ENCODE measurements at regions not wholly inside any gene's neighbourhood (a gene's known extent, or its start where the extent isn't known, plus 50 kb on each side); places are given as distances from the start of the nearest gene placed in this dataset.

- no peaks in the 10 kb centered on the region for H3K27me3 Mint-ChIP-seq (ENCODE audit: low read depth)
- H3K4me1 Mint-ChIP-seq (ENCODE audit: low read depth) = no peaks in the 10 kb centered on the region
- no peak overlapping the region for H3K27ac Mint-ChIP-seq
- DNase-seq = no peak
- ChIA-PET POLR2A (no interaction called here), CTCF (no interaction called here)
- no peak for ATAC-seq
- H3K4me3 Mint-ChIP-seq = no peak overlapping the region
- H3K9me3 Mint-ChIP-seq (ENCODE audit: insufficient read depth) = no peaks in the 10 kb centered on the region
- no peaks in the 10 kb centered on the region for H3K36me3 Mint-ChIP-seq (ENCODE audit: low read depth)
Observed at GRCh38 chr14:101475456-101476257, 85.6 kb upstream of the DIO3 start.

- DNase-seq = no peak
- Mint-ChIP-seq H3K36me3 (ENCODE audit: low read depth) (no peaks in the 10 kb centered on the region), H3K4me1 (ENCODE audit: low read depth) (no peaks in the 10 kb centered on the region), H3K9me3 (ENCODE audit: insufficient read depth) (no peaks in the 10 kb centered on the region), H3K4me3 (no peak overlapping the region), H3K27me3 (ENCODE audit: low read depth) (no peaks in the 10 kb centered on the region), H3K27ac (no peak overlapping the region)
- ChIA-PET CTCF (no interaction called here), POLR2A (no interaction called here)
- ATAC-seq = no peak
Observed at GRCh38 chr14:101476258-101476915, 84.9 kb upstream of the DIO3 start.

- H3K9me3 Mint-ChIP-seq (ENCODE audit: insufficient read depth) = no peaks in the 10 kb centered on the region
- no peaks in the 10 kb centered on the region for H3K27me3 Mint-ChIP-seq (ENCODE audit: low read depth)
- H3K36me3 Mint-ChIP-seq (ENCODE audit: low read depth) = no peaks in the 10 kb centered on the region
- DNase-seq (no peak), ATAC-seq (no peak)
- H3K4me3 Mint-ChIP-seq = no peak overlapping the region
- POLR2A ChIA-PET = no interaction called here
- CTCF ChIA-PET = no interaction called here
- no peaks in the 10 kb centered on the region for H3K4me1 Mint-ChIP-seq (ENCODE audit: low read depth)
- no peak overlapping the region for H3K27ac Mint-ChIP-seq
Observed at GRCh38 chr14:101476916-101477553, 84.3 kb upstream of the DIO3 start.

GRCh38 chr14:101477648-101478047 lies 83.6 kb upstream of the DIO3 start:
- POLR2A ChIA-PET = no interaction called here
- H3K27ac Mint-ChIP-seq = no peak overlapping the region
- no peaks in the 10 kb centered on the region for H3K9me3 Mint-ChIP-seq (ENCODE audit: insufficient read depth)

GRCh38 chr14:101478096-101478495 lies 83.2 kb upstream of the DIO3 start:
- H3K9me3 Mint-ChIP-seq (ENCODE audit: insufficient read depth) = no peaks in the 10 kb centered on the region
- H3K4me3 Mint-ChIP-seq = no peak overlapping the region
- no peaks in the 10 kb centered on the region for H3K4me1 Mint-ChIP-seq (ENCODE audit: low read depth)
- ChIA-PET POLR2A (no interaction called here), CTCF (no interaction called here)
- DNase-seq = no peak
- ATAC-seq = no peak
- H3K27me3 Mint-ChIP-seq (ENCODE audit: low read depth) = no peaks in the 10 kb centered on the region
- no peaks in the 10 kb centered on the region for H3K36me3 Mint-ChIP-seq (ENCODE audit: low read depth)
- H3K27ac Mint-ChIP-seq = no peak overlapping the region

More at GRCh38 chr14:101477648-101478047, 83.6 kb upstream of the DIO3 start:
- CTCF ChIA-PET = no interaction called here
- no peaks in the 10 kb centered on the region for H3K36me3 Mint-ChIP-seq (ENCODE audit: low read depth)
- H3K27me3 Mint-ChIP-seq (ENCODE audit: low read depth) = no peaks in the 10 kb centered on the region
- ATAC-seq (no peak), DNase-seq (no peak)
- H3K4me3 Mint-ChIP-seq = no peak overlapping the region
- H3K4me1 Mint-ChIP-seq (ENCODE audit: low read depth) = no peaks in the 10 kb centered on the region

- Mint-ChIP-seq H3K36me3 (ENCODE audit: low read depth) (no peaks in the 10 kb centered on the region), H3K4me1 (ENCODE audit: low read depth) (no peaks in the 10 kb centered on the region), H3K27me3 (ENCODE audit: low read depth) (peaks cover 5% of the 10 kb centered on the region), H3K27ac (no peak overlapping the region), H3K9me3 (ENCODE audit: insufficient read depth) (no peaks in the 10 kb centered on the region), H3K4me3 (no peak overlapping the region)
- ATAC-seq (no peak), DNase-seq (no peak)
- POLR2A ChIA-PET = no interaction called here
- CTCF ChIA-PET = no interaction called here
Observed at GRCh38 chr14:101478796-101479410, 82.4 kb upstream of the DIO3 start.

- Mint-ChIP-seq H3K36me3 (ENCODE audit: low read depth) (no peaks in the 10 kb centered on the region), H3K4me3 (no peak overlapping the region), H3K27ac (no peak overlapping the region), H3K27me3 (ENCODE audit: low read depth) (peaks cover 10% of the 10 kb centered on the region), H3K4me1 (ENCODE audit: low read depth) (no peaks in the 10 kb centered on the region), H3K9me3 (ENCODE audit: insufficient read depth) (no peaks in the 10 kb centered on the region)
- CTCF ChIA-PET = no interaction called here
- POLR2A ChIA-PET = no interaction called here
- DNase-seq (no peak), ATAC-seq (no peak)
Observed at GRCh38 chr14:101480022-101480746, 81.1 kb upstream of the DIO3 start.

- ChIA-PET CTCF (no interaction called here), POLR2A (no interaction called here)
- no peak overlapping the region for H3K4me3 Mint-ChIP-seq
- no peaks in the 10 kb centered on the region for H3K36me3 Mint-ChIP-seq (ENCODE audit: low read depth)
- no peak overlapping the region for H3K27ac Mint-ChIP-seq
- ATAC-seq (no peak), DNase-seq (no peak)
- peaks cover 16% of the 10 kb centered on the region for H3K27me3 Mint-ChIP-seq (ENCODE audit: low read depth)
- H3K4me1 Mint-ChIP-seq (ENCODE audit: low read depth) = no peaks in the 10 kb centered on the region
- no peaks in the 10 kb centered on the region for H3K9me3 Mint-ChIP-seq (ENCODE audit: insufficient read depth)
Observed at GRCh38 chr14:101480747-101481530, 80.4 kb upstream of the DIO3 start.

GRCh38 chr14:101481557-101481956 lies 79.7 kb upstream of the DIO3 start:
- no peak for DNase-seq
- peaks cover under 1% of the 10 kb centered on the region for H3K9me3 Mint-ChIP-seq (ENCODE audit: insufficient read depth)
- ATAC-seq = no peak
- H3K36me3 Mint-ChIP-seq (ENCODE audit: low read depth) = no peaks in the 10 kb centered on the region
- no peak overlapping the region for H3K27ac Mint-ChIP-seq
- H3K27me3 Mint-ChIP-seq (ENCODE audit: low read depth) = peaks cover 16% of the 10 kb centered on the region
- CTCF ChIA-PET = no interaction called here
- H3K4me1 Mint-ChIP-seq (ENCODE audit: low read depth) = no peaks in the 10 kb centered on the region
- POLR2A ChIA-PET = no interaction called here
- no peak overlapping the region for H3K4me3 Mint-ChIP-seq

- ChIA-PET CTCF (no interaction called here), POLR2A (no interaction called here)
- H3K27ac Mint-ChIP-seq = no peak overlapping the region
- H3K27me3 Mint-ChIP-seq (ENCODE audit: low read depth) = peaks cover 16% of the 10 kb centered on the region
- no peak for ATAC-seq
- H3K4me1 Mint-ChIP-seq (ENCODE audit: low read depth) = no peaks in the 10 kb centered on the region
- H3K36me3 Mint-ChIP-seq (ENCODE audit: low read depth) = no peaks in the 10 kb centered on the region
- peaks cover 5% of the 10 kb centered on the region for H3K9me3 Mint-ChIP-seq (ENCODE audit: insufficient read depth)
- H3K4me3 Mint-ChIP-seq = no peak overlapping the region
- no peak for DNase-seq
Observed at GRCh38 chr14:101482066-101482465, 79.2 kb upstream of the DIO3 start.

- POLR2A ChIA-PET = no interaction called here
- CTCF ChIA-PET = no interaction called here
- ATAC-seq (no peak), DNase-seq (no peak)
- peaks cover 18% of the 10 kb centered on the region for H3K27me3 Mint-ChIP-seq (ENCODE audit: low read depth)
- H3K27ac Mint-ChIP-seq = no peak overlapping the region
- no peaks in the 10 kb centered on the region for H3K36me3 Mint-ChIP-seq (ENCODE audit: low read depth)
- no peak overlapping the region for H3K4me3 Mint-ChIP-seq
- H3K4me1 Mint-ChIP-seq (ENCODE audit: low read depth) = no peaks in the 10 kb centered on the region
- peaks cover 5% of the 10 kb centered on the region for H3K9me3 Mint-ChIP-seq (ENCODE audit: insufficient read depth)
Observed at GRCh38 chr14:101483829-101484228, 77.5 kb upstream of the DIO3 start.

All from activated CD8-positive, alpha-beta T cell treated with anti-CD3 and anti-CD28 coated beads, Interleukin-2, amount 10 ng/mL, durations not matched to agents 7 days and 5 days (primary cell).